Stimulated activated naive B cell treated with anti-CD40 and anti-IgM and Interleukin-4, amounts not matched to agents 10 μg/mL and 1 μg/mL and 100 μg/mL, for 72 hours (primary cell): ENCODE measurements at regions not wholly inside any gene's neighbourhood (a gene's known extent, or its start where the extent isn't known, plus 50 kb on each side); places are given as distances from the start of the nearest gene placed in this dataset.
"Not testable (repeated sequence)": the region's sequence is repeated elsewhere in the genome, so short reads cannot be mapped to it uniquely, and the experiment has no call there.

Experiments
- ATAC-seq, 2 donors: fragments of 150-1000 bp; cut with Tn5 transposase; replicated peaks; 2 replicates each; pipeline ENCODE4 v1.10.0; 2021; ENCODE audit warnings: moderate library complexity in 1 of 2
- DNase-seq: peaks from one replicate; pipeline ENCODE4 v3.0.0; 2021
- H3K27ac Mint-ChIP-seq: one replicate; pipeline ENCODE4 v1.8.0; 2022; ENCODE audit warnings: mild to moderate bottlenecking, mixed read lengths
- H3K27me3 Mint-ChIP-seq, 2 donors: one replicate each; pipeline ENCODE4 v1.8.0; 2022; ENCODE audit warnings: mixed read lengths in 2 of 2
- H3K36me3 Mint-ChIP-seq, 2 donors: one replicate each; pipeline ENCODE4 v1.8.0; 2022; ENCODE audit warnings: mixed read lengths in 2 of 2, mild to moderate bottlenecking in 1 of 2
- H3K4me1 Mint-ChIP-seq, 2 donors: one replicate each; pipeline ENCODE4 v1.8.0; 2022; ENCODE audit warnings: mixed read lengths in 2 of 2, mild to moderate bottlenecking in 1 of 2
- H3K4me3 Mint-ChIP-seq, 2 donors: one replicate each; pipeline ENCODE4 v1.8.0; 2022; ENCODE audit warnings: mild to moderate bottlenecking in 2 of 2, mixed read lengths in 2 of 2, moderate library complexity in 1 of 2
- H3K9me3 Mint-ChIP-seq, 2 donors: one replicate each; pipeline ENCODE4 v1.8.0; 2022; ENCODE audit warnings: mixed read lengths in 2 of 2, mild to moderate bottlenecking in 1 of 2

DNA sequence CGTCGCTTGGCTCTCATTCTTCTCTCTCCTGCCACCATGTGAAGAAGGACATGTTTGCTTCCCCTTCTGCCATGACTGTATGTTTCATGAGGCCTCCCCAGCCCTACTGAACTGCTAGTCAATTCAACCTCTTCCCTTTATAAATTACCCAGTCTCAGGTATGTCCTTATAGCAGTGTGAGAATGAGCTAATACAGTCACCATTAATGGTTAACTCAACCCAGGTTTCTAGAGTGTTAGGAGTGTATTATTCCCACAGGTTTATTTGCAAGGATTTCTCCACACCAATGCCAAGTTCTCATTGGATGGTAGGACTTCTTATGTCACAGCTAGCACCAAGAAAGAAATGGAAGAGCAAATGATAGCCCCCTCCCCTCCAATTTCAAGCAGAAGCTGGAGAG is 71.9 kb downstream of the DYNAP start:
- Mint-ChIP-seq H3K4me3 (no peak overlapping the region), H3K4me1 (no peaks in the 10 kb centered on the region), H3K36me3 (peaks cover 3% of the 10 kb centered on the region in 2 donors), H3K27me3 (peaks cover 8 to 15% of the 10 kb centered on the region in 2 donors), H3K9me3 (peaks cover 4 to 9% of the 10 kb centered on the region in 2 donors), H3K27ac (no peak overlapping the region)
- DNase-seq (no peak), ATAC-seq (no peak)

DNA sequence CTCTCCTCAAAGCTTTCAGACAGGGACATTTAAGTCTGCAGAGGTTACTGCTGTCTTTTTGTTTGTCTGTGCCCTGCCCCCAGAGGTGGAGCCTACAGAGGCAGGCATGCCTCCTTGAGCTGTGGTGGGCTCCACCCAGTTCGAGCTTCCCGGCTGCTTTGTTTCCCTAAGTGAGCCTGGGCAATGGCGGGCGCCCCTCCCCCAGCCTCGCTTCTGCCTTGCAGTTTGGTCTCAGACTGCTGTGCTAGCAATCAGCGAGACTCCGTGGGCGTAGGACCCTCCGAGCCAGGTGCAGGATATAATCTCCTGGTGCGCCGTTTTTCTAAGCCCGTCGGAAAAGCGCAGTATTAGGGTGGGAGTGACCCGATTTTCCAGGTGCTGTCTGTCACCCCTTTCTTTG is 78.7 kb downstream of the DYNAP start:
- H3K4me3 Mint-ChIP-seq, H3K27ac Mint-ChIP-seq, H3K36me3 Mint-ChIP-seq, ATAC-seq, DNase-seq, H3K4me1 Mint-ChIP-seq, H3K9me3 Mint-ChIP-seq: not testable (repeated sequence)
- H3K27me3 Mint-ChIP-seq, result peaks cover 0 to 10% of the 10 kb centered on the region in 2 donors

DNA sequence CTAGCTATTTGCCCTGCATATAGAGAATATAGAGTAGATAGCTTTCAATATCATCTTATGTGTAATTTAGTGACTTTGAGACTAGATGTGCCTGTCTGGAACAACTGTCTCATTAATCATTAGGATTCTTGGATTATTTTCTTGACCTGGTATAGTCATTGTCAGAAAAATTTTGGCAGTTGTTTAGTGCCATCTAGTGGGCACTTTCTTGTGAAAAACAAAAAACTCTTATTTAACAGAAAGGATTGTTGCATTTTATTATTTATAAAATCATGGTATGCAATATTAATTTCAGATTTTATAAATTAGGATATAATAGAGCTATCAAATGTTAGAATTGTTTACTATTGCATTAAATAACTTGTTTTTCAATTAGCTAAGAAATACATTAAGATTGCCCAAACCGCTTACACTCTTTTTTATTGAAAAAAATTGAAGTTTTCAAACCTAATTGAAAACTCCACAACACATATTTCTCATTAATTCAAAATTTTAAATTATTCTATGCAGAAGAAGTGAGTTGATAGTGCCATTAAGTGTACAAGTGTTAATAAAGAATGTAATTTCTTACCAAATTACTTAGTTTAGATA is 80.3 kb downstream of the DYNAP start:
- H3K4me3 Mint-ChIP-seq, result no peak overlapping the region
- no peaks in the 10 kb centered on the region for H3K4me1 Mint-ChIP-seq
- no peaks in the 10 kb centered on the region for H3K36me3 Mint-ChIP-seq
- DNase-seq, result no peak
- peaks cover 0 to 2% of the 10 kb centered on the region in 2 donors for H3K9me3 Mint-ChIP-seq
- H3K27me3 Mint-ChIP-seq, result peaks cover 0 to 10% of the 10 kb centered on the region in 2 donors
- no peak overlapping the region for H3K27ac Mint-ChIP-seq
- ATAC-seq, result no peak

DNA sequence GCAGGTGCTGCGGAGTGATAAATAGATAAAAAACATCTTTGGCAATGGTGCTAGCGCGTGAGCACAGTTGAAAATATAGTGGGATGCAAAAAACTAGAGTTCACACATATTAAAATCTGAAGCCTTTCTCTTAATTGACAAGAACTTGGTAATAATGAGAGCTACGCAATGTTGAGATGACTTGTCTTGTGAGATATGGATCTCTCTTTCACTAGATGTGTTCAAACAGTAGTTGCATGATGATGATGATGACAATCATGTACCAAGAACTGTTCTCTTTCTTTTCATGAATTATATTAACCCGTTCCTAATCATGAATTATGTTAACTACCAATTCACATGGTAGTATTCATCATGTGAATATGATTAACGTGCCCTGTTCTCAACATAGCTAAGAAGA is 81.1 kb downstream of the DYNAP start:
- H3K9me3 Mint-ChIP-seq, result peaks cover 0 to 2% of the 10 kb centered on the region in 2 donors
- no peak for ATAC-seq
- H3K27me3 Mint-ChIP-seq, result peaks cover 0 to 10% of the 10 kb centered on the region in 2 donors
- H3K4me3 Mint-ChIP-seq, result no peak overlapping the region
- no peak for DNase-seq
- H3K4me1 Mint-ChIP-seq, result no peaks in the 10 kb centered on the region
- H3K27ac Mint-ChIP-seq, result no peak overlapping the region
- no peaks in the 10 kb centered on the region for H3K36me3 Mint-ChIP-seq

DNA sequence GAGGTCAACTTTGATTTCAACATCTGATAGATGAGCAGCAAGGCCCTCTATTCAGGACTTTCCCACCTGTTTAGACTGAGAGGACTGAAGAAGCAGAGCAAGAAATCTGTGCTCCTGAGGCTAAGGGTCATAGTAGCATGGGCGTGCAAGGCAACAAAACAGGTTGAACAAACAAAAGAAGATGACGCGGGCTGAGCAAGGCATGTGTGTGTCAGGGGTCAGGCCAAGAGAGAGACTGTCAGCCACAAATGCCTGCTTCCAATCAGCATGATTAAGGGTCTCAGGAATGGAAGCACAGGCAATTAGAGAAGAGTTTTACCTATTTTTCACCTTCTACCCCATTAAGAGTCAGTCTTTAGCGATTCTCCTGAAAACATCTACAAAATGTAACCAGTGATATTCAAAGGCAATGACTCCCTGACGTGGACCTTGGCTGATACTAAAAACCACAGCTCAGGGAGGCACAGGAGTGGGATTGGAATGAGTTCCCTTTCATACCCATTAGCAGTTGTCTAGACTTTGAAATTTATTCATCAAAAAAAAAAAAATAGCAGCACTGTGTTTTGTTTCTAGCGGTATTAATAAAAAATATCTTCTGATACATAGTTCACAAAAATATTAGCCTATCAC is 81.9 kb downstream of the DYNAP start:
- H3K36me3 Mint-ChIP-seq, result no peaks in the 10 kb centered on the region
- DNase-seq, result no peak
- no peak overlapping the region for H3K27ac Mint-ChIP-seq
- H3K27me3 Mint-ChIP-seq, result peaks cover 0 to 7% of the 10 kb centered on the region in 2 donors
- H3K9me3 Mint-ChIP-seq, result peaks cover 0 to 2% of the 10 kb centered on the region in 2 donors
- no peaks in the 10 kb centered on the region for H3K4me1 Mint-ChIP-seq
- no peak for ATAC-seq
- no peak overlapping the region for H3K4me3 Mint-ChIP-seq

DNA sequence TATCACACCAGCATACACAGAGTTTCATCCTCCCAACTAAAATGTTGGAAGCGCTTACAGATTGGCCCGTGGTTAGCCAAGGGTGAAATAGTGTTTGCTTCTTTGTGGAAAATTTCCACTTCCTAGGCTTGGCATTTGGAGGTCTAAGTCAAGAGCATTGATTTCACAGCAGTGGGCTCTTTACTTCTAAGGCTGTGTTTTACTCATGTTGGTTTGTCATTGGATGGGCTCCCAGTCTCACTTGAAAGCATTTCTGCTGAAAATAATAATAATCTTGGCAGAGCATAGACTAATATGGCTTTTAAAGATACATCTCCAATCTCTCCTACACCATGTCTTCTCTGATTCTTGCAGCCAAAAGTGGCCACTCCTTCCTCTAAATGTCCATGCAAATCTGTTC is 82.9 kb downstream of the DYNAP start:
- no peaks in the 10 kb centered on the region for H3K36me3 Mint-ChIP-seq
- no peak overlapping the region for H3K4me3 Mint-ChIP-seq
- peaks cover 0 to 2% of the 10 kb centered on the region in 2 donors for H3K9me3 Mint-ChIP-seq
- no peak for ATAC-seq
- no peak for DNase-seq
- no peak overlapping the region for H3K27ac Mint-ChIP-seq
- peaks cover 0 to 7% of the 10 kb centered on the region in 2 donors for H3K27me3 Mint-ChIP-seq
- H3K4me1 Mint-ChIP-seq, result no peaks in the 10 kb centered on the region

DNA sequence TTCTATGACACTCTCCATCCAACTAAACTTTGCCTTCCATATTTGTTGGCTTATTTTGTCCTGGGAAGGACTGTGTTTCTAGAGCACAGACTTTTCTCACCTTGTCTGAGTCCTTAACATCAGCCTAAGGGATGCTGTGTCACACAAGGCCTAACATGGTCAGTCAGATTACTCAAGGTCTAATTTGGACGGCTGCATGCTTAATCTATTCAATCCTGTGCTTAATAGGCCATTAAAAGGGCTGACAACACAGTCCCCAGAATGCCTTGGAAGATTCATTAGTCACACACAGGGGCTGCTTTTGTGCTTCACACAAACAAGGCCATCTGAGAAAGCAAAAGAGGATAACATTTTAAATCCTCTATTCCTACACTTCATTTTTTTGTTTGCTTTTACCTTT is 84.0 kb downstream of the DYNAP start:
- peaks cover 3 to 7% of the 10 kb centered on the region in 2 donors for H3K4me1 Mint-ChIP-seq
- peaks cover 0 to 2% of the 10 kb centered on the region in 2 donors for H3K9me3 Mint-ChIP-seq
- H3K27me3 Mint-ChIP-seq, result peaks cover 0 to 6% of the 10 kb centered on the region in 2 donors
- ATAC-seq (no peak), DNase-seq (no peak)
- no peak overlapping the region for H3K4me3 Mint-ChIP-seq
- H3K36me3 Mint-ChIP-seq, result no peaks in the 10 kb centered on the region
- H3K27ac Mint-ChIP-seq, result no peak overlapping the region

DNA sequence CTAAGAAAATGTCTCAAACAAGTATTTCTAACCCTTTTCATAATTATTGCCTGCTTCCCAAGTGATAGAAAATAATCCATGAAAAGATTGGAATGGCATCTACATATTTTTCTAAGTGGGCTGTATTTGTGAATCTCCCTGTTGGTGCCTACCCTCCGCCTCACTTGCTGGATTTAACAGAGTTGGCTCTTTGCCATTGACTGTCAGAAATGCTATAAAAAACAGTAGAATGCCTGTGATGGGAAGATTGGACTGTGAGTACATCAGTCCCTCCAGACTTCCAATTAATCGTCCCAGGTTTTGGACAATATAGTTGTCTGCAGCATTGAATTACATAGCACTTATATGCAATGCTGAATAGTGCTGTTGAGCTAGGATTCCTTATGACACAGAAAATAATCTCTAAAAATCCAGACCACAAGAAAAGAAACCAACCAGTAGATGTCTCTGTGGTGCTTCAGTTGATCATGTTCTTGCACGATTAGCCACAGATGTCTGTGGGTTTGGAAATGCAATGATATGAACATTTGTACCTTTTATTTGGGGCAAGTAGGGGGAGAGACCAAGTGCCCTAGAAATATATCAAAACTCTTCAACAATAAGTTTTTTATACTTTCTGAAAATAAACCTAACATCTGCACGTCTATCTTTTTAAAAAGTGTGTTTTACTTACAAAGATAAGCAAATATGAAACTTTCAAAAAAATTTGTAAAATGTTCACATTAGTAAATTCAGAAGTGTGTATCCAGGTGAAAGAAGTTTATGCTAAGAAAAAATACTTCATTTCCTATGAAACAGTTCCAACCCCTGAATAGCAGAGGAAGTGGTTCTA is 88.5 kb downstream of the DYNAP start:
- ATAC-seq (peak; percentile 71 to 74), DNase-seq (no peak)
- Mint-ChIP-seq H3K36me3 (no peaks in the 10 kb centered on the region), H3K27ac (no peak overlapping the region), H3K4me3 (no peak overlapping the region), H3K4me1 (peaks cover 3 to 9% of the 10 kb centered on the region in 2 donors), H3K27me3 (no peaks in the 10 kb centered on the region), H3K9me3 (peaks cover 0 to 2% of the 10 kb centered on the region in 2 donors)

DNA sequence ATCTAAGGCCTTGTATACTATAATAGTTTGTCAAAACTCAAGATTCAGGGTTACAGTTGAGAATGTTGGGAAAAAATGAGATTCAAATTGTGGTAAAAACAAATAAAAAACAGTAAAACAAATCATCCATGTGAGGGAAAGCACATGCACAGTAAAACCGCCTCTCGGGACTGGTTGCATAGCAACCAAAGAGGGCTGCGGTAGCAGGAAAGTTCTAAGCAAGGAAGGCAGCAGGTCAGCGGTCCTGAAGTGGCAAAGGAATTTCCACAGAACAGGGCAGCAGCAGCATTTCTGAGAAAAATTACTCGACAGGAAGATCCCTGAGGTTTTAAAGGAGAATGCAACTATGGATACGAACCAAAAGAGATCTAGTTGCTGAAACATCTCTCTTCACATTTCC is 93.7 kb downstream of the DYNAP start:
- H3K4me1 Mint-ChIP-seq, result peaks cover 0 to 7% of the 10 kb centered on the region in 2 donors
- H3K36me3 Mint-ChIP-seq, result no peaks in the 10 kb centered on the region
- no peak for DNase-seq
- H3K27ac Mint-ChIP-seq, result no peak overlapping the region
- H3K27me3 Mint-ChIP-seq, result peaks cover 0 to 5% of the 10 kb centered on the region in 2 donors
- no peaks in the 10 kb centered on the region for H3K9me3 Mint-ChIP-seq
- ATAC-seq, result no peak
- no peak overlapping the region for H3K4me3 Mint-ChIP-seq

DNA sequence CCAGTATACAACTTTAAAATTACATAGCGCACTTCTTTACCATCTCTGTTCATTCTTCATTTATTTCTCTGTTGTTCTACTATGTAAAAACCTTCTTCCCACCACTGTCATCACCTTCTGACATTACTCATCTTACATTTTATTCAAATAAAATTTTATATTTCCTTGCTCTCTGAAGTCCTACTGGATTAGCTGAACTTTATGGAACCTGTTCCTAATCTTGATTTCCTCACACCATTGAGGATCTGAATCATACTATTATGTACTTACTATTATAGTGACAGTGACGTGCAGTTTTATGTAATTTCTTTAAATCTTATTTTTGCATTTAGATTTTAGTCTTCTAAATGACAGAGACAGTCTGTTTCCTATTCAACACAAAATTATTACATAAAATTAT is 98.3 kb downstream of the DYNAP start:
- H3K36me3 Mint-ChIP-seq, result no peaks in the 10 kb centered on the region
- no peak for ATAC-seq
- no peaks in the 10 kb centered on the region for H3K9me3 Mint-ChIP-seq
- no peak overlapping the region for H3K4me3 Mint-ChIP-seq
- no peak for DNase-seq
- no peak overlapping the region for H3K27ac Mint-ChIP-seq
- H3K27me3 Mint-ChIP-seq, result peaks cover 0 to 5% of the 10 kb centered on the region in 2 donors
- peaks cover 0 to 6% of the 10 kb centered on the region in 2 donors for H3K4me1 Mint-ChIP-seq

DNA sequence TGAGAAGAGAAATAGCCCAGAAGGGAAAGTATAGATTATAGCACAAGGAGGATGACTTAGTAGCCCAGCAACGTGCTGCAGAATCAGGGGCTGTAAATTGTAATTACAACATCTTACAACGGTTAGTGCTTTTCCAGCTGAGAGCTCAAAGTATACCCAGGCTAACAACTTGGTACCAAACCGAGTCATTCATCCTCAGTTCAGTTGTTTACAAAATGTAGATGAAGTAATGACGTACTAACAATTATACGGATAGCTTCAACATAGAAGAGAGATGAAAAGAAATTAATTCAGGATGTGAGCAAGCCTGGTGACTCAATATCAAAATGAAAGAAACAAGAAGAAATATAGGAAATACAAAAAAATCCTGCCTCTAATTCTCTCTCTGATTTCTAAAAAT is 99.2 kb downstream of the DYNAP start:
- no peaks in the 10 kb centered on the region for H3K9me3 Mint-ChIP-seq
- ATAC-seq, result no peak

DNA sequence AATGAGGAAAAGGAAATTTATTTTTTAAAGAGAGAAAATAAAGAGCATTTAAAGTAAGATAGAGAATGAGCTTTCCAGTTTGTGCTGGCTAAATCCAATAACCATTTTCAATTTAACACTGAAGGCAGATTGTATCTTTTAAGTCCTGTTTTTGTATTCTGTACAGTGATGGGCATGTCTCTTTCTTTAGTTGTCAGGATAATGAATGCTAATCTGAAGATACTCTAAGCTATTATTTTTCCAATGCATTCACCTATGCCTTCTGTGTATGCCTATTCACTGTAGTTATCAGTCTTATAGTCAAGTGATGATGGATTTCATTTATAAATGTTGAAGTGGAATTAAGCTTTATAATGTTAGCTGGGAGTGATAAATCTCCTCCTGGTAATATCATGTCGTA is 101.4 kb downstream of the DYNAP start:
- Mint-ChIP-seq H3K27ac (no peak overlapping the region), H3K27me3 (peaks cover 0 to 5% of the 10 kb centered on the region in 2 donors), H3K4me3 (no peak overlapping the region), H3K36me3 (no peaks in the 10 kb centered on the region), H3K9me3 (no peaks in the 10 kb centered on the region), H3K4me1 (no peaks in the 10 kb centered on the region)
- no peak for DNase-seq
- no peak for ATAC-seq

More for the DNA sequence above, 99.2 kb downstream of the DYNAP start:
- no peak for DNase-seq
- Mint-ChIP-seq H3K27me3 (peaks cover 0 to 5% of the 10 kb centered on the region in 2 donors), H3K36me3 (no peaks in the 10 kb centered on the region), H3K27ac (no peak overlapping the region), H3K4me1 (no peaks in the 10 kb centered on the region), H3K4me3 (no peak overlapping the region)

DNA sequence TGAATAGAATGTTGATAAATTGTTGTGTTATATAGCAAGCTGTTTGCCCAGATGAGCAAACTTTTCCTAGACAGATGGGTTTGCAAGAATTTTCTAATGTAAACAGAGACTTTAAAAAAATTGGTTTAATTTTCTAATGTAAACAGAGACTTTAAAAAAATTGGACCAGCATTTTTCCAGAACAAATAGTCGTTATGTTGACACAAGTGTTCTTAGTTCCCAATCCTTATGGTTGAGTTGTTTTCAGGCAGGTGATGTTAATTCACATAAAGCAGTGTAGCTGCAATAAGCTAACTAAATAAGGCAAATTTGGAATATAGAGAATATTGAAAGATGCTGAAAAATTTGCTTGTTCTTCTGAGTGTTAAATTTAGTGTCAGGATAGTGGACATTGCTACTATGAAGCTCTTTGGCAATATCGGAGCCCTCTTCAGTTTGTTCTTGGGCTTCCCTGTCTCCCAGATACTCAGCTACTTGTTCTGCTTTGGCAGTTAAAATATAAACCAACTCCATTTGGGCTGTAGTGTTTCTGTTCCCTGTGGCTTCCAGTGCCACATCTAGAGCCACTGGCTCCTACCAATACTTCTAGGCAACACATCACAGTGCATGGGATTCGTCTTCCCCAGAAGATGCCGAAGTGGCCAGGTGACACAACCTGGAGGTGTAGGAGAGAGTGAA is 105.7 kb downstream of the DYNAP start:
- Mint-ChIP-seq H3K36me3 (no peaks in the 10 kb centered on the region), H3K27ac (no peak overlapping the region), H3K4me1 (no peaks in the 10 kb centered on the region), H3K4me3 (no peak overlapping the region), H3K27me3 (no peaks in the 10 kb centered on the region), H3K9me3 (no peaks in the 10 kb centered on the region)
- ATAC-seq (no peak), DNase-seq (no peak)

DNA sequence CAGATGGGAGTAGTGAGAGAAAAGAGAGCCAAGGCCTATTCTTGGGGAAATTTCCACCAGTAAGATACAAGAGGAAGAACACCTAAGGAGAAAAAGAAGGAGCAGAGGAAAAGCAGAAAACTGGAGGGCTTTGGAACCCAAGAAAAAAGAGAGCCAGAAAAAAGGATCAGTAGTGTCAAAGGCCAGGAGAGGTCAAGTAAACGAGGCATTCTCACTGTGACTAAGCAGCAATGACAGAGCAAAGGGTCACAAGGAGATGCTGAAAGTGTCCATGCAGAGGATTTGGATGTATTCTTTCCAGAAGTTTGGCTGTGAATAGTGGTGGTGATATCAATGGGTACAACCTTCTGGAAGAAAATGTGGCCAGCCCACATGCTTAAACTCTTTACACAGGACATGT is 109.5 kb downstream of the DYNAP start:
- Mint-ChIP-seq H3K4me3 (no peak overlapping the region), H3K9me3 (no peaks in the 10 kb centered on the region), H3K27ac (no peak overlapping the region), H3K36me3 (no peaks in the 10 kb centered on the region), H3K27me3 (no peaks in the 10 kb centered on the region), H3K4me1 (no peaks in the 10 kb centered on the region)
- DNase-seq, result no peak
- ATAC-seq, result no peak
